GM21423 (cell line): ENCODE measurements at regions not wholly inside any gene's neighbourhood (a gene's known extent, or its start where the extent isn't known, plus 50 kb on each side); places are given as distances from the start of the nearest gene placed in this dataset.
"Not testable (repeated sequence)": the region's sequence is repeated elsewhere in the genome, so short reads cannot be mapped to it uniquely, and the experiment has no call there.

ENCODE experiments used
- ATAC-seq: cut with Tn5 transposase; IDR thresholded peaks from one replicate; pipeline ENCODE4 v1.9.1; 2021; ENCODE audit warnings: mild to moderate bottlenecking, moderate library complexity; ENCODE audit not compliant: unreplicated experiment

DNA sequence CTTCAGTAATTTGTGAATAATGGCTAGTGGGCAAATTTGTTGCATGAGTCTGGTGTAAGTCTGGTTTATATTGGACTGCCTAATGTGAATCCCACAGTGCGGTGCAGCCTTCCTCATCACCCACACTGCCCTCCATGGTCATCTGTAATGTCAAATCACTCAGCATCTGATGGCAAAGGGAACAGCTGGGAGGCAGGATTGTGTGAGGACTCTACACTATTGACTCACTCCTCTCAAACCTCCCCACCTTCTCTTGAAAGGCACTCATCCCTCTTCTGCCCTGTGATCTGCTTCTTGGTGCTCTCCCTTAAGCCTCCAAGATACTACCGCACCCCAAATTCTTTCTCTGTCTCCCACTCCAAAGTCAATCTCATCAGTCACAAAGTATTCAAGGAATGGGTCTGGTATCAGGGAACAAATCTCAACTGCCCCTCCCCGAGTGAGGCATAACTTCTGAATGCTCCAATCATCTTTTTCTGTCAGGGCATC is 146.0 kb upstream of the BEND6 start:
- ATAC-seq: no peak

- ATAC-seq: no peak
Measured at GRCh38 chr6:56807989-56808337, 146.9 kb upstream of the BEND6 start.

DNA sequence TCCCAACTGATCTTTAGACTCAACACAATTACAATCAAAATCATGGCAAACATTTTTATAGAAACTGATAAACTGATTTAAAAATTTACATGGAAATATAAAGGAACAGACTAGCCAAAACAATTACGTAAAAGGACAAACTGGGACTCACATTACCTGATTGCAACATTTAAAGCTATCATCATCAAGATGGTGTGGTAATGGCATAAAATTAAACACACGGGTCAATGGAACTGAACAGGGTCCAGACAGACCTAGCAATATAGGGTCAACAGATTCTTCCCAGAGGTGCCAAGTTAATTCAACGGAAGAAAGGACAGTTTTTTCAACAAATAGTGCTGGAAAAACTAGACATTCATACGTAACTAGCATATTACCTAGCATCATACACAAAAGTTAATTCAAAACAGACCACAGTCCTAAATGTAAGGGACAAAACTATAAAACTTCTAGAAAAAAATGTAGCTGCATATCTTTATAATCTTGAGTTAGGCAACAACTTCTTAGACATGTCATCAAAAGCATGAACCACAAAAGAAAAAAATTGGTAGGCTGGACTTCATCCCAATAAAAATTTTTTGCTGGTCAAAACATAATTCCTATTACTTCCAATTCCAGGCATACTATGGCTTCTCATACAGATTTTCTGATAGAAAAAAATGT is 147.4 kb upstream of the BEND6 start:
- ATAC-seq: no peak

DNA sequence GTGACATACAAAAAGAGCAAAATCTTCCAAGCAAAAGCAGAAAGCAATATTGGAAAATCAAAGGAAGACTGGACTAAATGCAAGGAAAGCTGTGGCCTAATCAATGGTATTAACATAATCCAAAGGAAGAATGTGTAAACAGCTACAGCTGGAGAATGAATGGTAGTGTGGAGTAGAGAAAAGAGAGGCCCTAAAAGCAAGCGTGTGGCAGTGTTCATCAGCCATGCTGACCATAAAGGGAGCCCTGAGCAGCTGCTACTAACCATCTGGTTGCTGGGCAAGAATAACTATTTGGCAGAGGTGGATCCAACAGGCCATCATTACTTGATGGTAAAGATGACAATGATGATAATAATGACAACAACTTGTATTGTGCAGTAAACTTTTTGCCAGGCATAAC is 148.5 kb upstream of the BEND6 start:
- ATAC-seq: no peak

GRCh38 chr6:56804996-56805395 is 149.9 kb upstream of the BEND6 start:
- no peak for ATAC-seq

DNA sequence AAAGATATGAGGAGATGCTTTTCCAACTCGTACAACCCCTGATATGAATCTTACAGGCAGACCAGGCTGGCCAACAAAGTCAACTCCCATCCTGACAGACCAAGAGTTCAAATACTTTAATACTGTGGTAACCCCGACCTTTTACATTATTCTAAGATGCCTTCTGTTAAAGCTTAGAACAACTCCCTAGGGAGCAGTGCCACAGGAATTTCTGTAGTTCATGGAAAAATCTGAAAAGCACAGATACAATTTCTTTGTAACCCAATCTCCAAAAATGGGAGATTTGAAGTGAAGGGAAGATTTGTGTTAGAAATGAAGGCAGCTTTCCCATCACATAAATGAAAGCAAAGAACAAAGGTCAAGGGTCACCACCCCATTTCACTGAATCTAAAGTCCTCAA is 151.3 kb upstream of the BEND6 start:
- no peak for ATAC-seq

DNA sequence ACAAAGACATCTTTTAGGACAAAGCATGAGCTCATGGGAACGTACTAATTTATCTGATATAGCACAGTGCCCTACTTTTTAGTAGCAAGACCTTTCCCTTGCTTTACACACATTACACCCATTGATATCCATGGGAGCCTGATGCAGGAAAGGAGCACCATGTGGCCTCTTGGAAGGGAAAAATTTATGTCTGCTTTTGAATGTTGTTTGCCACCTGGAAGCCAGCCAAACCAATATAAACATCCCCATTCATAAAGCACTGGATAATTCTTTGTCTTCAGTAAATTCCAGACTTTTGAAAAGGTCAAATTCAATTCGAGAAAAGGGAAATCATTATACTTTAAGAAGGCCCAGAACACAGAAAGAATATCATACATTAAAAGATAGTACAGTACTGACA is 152.3 kb upstream of the BEND6 start:
- ATAC-seq: no peak

GRCh38 chr6:56799989-56800388 is 154.9 kb upstream of the BEND6 start:
- ATAC-seq: no peak

GRCh38 chr6:56798163-56798562 is 155.5 kb upstream of the DST start:
- no peak for ATAC-seq

DNA sequence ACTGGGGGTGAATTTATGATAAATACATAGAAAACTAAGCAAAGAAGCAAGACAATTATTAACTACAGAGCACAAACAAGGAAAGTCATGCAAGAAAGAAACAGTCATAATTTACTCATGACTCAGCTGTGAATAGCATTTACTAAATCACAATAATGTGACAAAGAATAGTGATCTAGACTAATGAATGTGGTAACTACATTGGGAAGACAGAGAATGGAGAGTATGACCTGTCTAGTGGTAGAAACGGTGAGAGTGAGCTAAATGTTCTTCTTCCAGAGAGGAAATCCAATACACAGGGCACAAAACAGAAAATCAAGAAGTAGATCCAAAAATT is 153.5 kb upstream of the DST start:
- ATAC-seq: peak; percentile 37

DNA sequence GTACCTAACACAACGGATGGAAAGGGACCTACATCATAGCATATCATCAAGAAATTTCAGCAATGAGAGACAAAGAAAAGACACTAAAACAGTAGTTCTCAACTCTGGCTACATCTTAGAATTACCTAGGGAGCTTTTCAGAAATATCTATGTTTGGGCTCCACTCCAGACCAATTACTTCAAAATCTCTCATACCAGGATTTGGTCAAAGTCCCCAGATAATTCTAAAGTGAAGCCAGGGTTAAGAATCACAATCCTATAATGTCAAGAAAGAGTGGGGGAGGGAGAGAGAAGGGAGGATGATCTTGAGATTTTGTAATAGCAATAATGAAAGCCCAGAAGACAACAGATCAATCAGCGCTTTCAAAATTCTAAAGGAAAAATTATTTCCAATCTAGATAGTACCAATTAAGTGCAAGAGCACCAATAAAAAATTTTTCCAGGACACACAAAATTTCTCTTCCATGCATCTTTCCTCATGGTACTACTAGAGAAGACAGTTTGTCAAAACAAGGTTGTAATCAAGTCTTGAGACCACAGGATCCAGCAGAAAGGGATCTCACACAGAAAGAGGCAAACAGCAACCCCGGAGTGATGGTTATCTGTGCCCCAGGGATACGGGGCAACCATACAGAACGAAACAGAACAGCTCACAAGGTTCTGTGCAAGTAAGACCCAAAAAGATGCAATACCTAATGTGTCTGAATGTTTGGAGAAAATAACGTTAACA is 152.9 kb upstream of the DST start:
- peak; percentile 6 for ATAC-seq

- ATAC-seq: peak; percentile 42
Measured at GRCh38 chr6:56794421-56794820, 151.7 kb upstream of the DST start.

- ATAC-seq: no peak
Measured at GRCh38 chr6:56793938-56794337, 151.2 kb upstream of the DST start.

- no peak for ATAC-seq
Measured at GRCh38 chr6:56790414-56790813, 147.7 kb upstream of the DST start.

DNA sequence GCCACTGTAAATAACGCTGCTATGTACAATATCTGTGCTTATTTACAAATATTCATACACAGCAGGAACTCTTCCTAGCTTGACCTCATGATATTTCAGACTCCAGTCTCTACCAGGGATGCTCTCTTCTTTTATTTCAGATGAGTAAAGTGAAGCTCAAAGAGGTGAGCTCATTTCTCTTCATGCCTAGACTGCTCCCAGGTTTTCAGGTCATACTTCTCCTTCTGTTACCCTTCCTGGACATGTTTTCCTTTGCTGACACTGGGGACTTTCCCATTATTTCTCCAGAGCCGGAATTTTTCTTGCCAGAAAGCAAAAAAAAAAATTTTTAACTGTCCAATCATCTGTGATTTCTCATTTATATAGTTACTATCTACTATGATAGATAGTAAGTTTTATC is 147.2 kb upstream of the DST start:
- no peak for ATAC-seq

DNA sequence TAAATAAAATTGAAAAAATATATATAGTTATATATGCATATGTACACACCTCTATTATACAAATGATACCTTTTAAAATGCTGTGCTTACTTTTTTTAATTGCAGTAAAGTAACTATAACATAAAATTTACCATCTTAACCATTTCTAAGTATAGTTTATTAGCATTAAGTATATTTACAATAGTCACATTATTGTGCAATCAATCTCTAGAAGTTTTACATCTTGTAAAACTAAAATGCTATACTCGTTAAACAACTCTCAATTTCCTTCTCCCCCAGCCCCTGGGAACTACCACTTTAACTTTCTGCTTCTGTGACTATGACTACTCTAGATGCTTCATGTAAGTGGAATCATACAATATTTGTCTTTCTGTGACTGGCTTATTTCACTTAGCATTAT is 146.7 kb upstream of the DST start:
- no peak for ATAC-seq

- no peak for ATAC-seq
Measured at GRCh38 chr6:56787209-56787608, 144.5 kb upstream of the DST start.

GRCh38 chr6:56786256-56786655 is 143.6 kb upstream of the DST start:
- no peak for ATAC-seq

- not testable (repeated sequence) for ATAC-seq
Measured at GRCh38 chr6:56785536-56785935, 142.8 kb upstream of the DST start.

GRCh38 chr6:56780109-56780508 is 137.4 kb upstream of the DST start:
- not testable (repeated sequence) for ATAC-seq

GRCh38 chr6:56778503-56778902 is 135.8 kb upstream of the DST start:
- ATAC-seq: not testable (repeated sequence)

- ATAC-seq: no peak
Measured at GRCh38 chr6:56775498-56776166, 132.9 kb upstream of the DST start.
